ENCODE measurements at regions not wholly inside any gene's neighbourhood (a gene's known extent, or its start where the extent isn't known, plus 50 kb on each side); places are given as distances from the start of the nearest gene placed in this dataset.

DNA sequence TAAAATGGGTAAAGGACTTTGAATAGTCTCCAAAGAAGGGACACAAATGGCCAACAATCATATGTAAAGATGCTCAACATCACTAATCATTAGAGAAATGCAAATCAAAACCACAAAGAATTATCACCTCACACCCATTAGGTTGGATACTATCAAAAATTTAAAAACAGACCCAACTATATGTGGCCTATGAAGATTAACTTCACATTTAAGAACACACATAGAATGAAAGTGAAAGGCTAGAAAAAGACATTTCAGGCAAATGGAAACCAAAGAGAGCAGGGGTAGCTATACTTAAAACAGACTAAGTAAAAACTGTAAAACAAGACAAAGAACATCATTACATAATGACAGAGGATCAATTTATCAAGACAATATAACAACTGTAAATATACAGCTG is 53.5 kb upstream of the ASPRV1 start:
- TF ChIP-seq, protein P1, sequence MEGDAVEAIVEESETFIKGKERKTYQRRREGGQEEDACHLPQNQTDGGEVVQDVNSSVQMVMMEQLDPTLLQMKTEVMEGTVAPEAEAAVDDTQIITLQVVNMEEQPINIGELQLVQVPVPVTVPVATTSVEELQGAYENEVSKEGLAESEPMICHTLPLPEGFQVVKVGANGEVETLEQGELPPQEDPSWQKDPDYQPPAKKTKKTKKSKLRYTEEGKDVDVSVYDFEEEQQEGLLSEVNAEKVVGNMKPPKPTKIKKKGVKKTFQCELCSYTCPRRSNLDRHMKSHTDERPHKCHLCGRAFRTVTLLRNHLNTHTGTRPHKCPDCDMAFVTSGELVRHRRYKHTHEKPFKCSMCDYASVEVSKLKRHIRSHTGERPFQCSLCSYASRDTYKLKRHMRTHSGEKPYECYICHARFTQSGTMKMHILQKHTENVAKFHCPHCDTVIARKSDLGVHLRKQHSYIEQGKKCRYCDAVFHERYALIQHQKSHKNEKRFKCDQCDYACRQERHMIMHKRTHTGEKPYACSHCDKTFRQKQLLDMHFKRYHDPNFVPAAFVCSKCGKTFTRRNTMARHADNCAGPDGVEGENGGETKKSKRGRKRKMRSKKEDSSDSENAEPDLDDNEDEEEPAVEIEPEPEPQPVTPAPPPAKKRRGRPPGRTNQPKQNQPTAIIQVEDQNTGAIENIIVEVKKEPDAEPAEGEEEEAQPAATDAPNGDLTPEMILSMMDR (conservative IDR thresholded peaks at IDR 0.05), result no peak
- no peak for TF ChIP-seq ZFX (IDR thresholded peaks at IDR 0.05)
- H3K27ac ChIP-seq, result no peak overlapping the region

DNA sequence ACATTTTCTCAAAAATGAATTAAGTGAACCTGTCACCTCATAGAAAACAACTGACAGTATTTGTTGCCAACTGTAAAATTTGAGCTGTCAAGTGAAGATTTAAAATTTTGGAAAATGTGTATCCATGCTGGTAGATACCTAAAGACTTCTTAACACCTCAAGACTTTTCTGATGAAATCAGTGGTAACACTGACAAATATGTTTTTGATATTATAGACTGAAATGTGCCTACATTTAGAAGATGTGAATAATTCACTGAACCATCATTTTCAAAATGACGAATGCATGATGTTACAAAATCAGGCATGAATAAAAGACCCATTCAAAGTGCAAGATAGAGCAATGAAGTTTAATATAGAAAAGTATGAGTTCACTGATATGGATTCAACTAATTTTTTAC is 51.5 kb upstream of the ASPRV1 start:
- no peak for TF ChIP-seq ZFX (IDR thresholded peaks at IDR 0.05)
- TF ChIP-seq, protein P1 (conservative IDR thresholded peaks at IDR 0.05), result no peak
- H3K27ac ChIP-seq, result no peak overlapping the region

DNA sequence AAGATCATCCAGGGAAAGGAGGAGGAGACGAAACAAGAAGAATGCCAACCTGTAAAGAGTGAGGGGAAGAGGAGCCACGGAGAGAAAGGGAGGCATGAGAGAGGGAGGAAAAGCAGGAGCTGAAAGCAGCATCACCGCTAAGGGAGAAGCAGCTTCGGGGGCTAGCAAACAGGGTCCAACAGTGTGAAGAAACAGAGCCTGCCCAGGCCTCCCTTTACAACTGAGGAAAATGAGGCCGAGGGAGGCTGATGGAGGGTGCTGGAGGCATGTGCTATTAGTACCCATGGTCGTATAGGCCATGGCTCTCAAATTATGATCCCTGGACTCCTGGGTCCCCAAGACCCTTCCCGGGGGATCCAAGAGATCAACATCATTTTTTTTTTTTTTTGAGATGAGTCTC is 50.4 kb upstream of the ASPRV1 start:
- TF ChIP-seq, protein P1 (conservative IDR thresholded peaks at IDR 0.05), result no peak
- no peak for TF ChIP-seq ZFX (IDR thresholded peaks at IDR 0.05)
- H3K27ac ChIP-seq, result no peak overlapping the region

DNA sequence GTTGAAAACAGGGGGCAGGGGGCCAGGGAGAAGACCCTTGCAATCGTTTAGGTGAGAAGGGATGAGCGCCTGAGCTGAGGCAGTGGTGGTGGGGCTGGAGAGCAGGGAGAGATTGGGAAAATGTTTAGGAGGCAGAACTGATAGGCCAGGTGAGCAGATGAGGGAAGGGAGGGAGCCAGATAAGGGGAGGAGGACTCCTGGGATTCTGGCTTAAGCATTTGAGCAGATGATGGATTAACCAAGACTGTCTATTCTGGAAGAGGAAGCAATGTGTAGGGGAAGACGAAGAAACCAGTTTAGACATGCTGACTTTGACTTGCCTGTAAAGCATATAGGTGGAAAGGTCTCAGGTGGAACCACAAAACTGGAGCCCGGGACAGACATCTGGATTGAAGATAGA is 49.9 kb upstream of the ASPRV1 start:
- H3K27ac ChIP-seq, result no peak overlapping the region
- TF ChIP-seq ZFX (IDR thresholded peaks at IDR 0.05), result no peak
- TF ChIP-seq, protein P1 (conservative IDR thresholded peaks at IDR 0.05), result no peak
